H9 (cell line): ENCODE measurements at regions not wholly inside any gene's neighbourhood (a gene's known extent, or its start where the extent isn't known, plus 50 kb on each side); places are given as distances from the start of the nearest gene placed in this dataset.

Experiments used
- DNase-seq: peaks from one replicate; pipeline ENCODE4 v3.0.0-alpha.2; 2017
- H2AFZ ChIP-seq: one replicate; pipeline ENCODE4 v1.6.1; 2013; ENCODE audit warnings: mild to moderate bottlenecking, low read length, control low read depth, moderate library complexity
- H2AK5ac ChIP-seq: 2 replicates; pipeline ENCODE4 v1.6.1; 2013; ENCODE audit warnings: low read length, control low read depth, mixed read lengths; ENCODE audit not compliant: insufficient read length
- H2BK120ac ChIP-seq: one replicate; pipeline ENCODE4 v1.6.1; 2013; ENCODE audit warnings: low read depth, mild to moderate bottlenecking, low read length, control low read depth, inconsistent platforms; ENCODE audit not compliant: poor library complexity, severe bottlenecking
- H2BK12ac ChIP-seq: 2 replicates; pipeline ENCODE4 v1.6.1; 2013; ENCODE audit warnings: low read length, control low read depth, mixed read lengths, low read depth; ENCODE audit not compliant: insufficient read length
- H2BK15ac ChIP-seq: 2 replicates; pipeline ENCODE4 v1.6.1; 2013; ENCODE audit warnings: low read depth, low read length, control low read depth
- H2BK20ac ChIP-seq: one replicate; pipeline ENCODE4 v1.6.1; 2013; ENCODE audit warnings: low read depth, mild to moderate bottlenecking, low read length, control low read depth, inconsistent platforms; ENCODE audit not compliant: poor library complexity, severe bottlenecking
- H2BK5ac ChIP-seq: 2 replicates; pipeline ENCODE4 v1.6.1; 2013; ENCODE audit warnings: low read length, control low read depth, mixed read lengths; ENCODE audit not compliant: insufficient read length
- H3K14ac ChIP-seq: 2 replicates; pipeline ENCODE4 v1.6.1; 2013; ENCODE audit warnings: low read length, control low read depth; ENCODE audit not compliant: insufficient read depth
- H3K18ac ChIP-seq: 2 replicates; pipeline ENCODE4 v1.6.1; 2013; ENCODE audit warnings: low read depth, mild to moderate bottlenecking, mixed read lengths, low read length, control low read depth; ENCODE audit not compliant: insufficient read length
- H3K23ac ChIP-seq: 2 replicates; pipeline ENCODE4 v1.6.1; 2013; ENCODE audit warnings: low read length, control low read depth, mixed read lengths, low read depth; ENCODE audit not compliant: insufficient read length
- H3K23me2 ChIP-seq: 2 replicates; pipeline ENCODE4 v1.6.1; 2013; ENCODE audit warnings: low read depth, mild to moderate bottlenecking, mixed read lengths, low read length, control low read depth; ENCODE audit not compliant: insufficient read length, poor library complexity, severe bottlenecking
- H3K27ac ChIP-seq: 2 replicates; pipeline ENCODE4 v1.5.1; 2013; ENCODE audit warnings: low read length, control low read depth, mixed read lengths, low read depth; ENCODE audit not compliant: insufficient read length
- H3K27me3 ChIP-seq: 2 replicates; pipeline ENCODE4 v1.6.1; 2013; ENCODE audit warnings: low read length, control low read depth, inconsistent platforms; ENCODE audit not compliant: insufficient read depth
- H3K4ac ChIP-seq: 2 replicates; pipeline ENCODE4 v1.6.1; 2013; ENCODE audit warnings: low read depth, mild to moderate bottlenecking, control low read depth, inconsistent platforms, low read length, moderate library complexity
- H3K4me1 ChIP-seq: 2 replicates; pipeline ENCODE4 v1.6.1; 2013; ENCODE audit warnings: low read length, control low read depth, inconsistent platforms; ENCODE audit not compliant: insufficient read depth
- H3K4me2 ChIP-seq: 2 replicates; pipeline ENCODE4 v1.6.1; 2013; ENCODE audit warnings: low read length, control low read depth, mixed read lengths; ENCODE audit not compliant: insufficient read length, insufficient read depth
- H3K56ac ChIP-seq: 2 replicates; pipeline ENCODE4 v1.6.1; 2013; ENCODE audit warnings: low read depth, mild to moderate bottlenecking, mixed read lengths, low read length, control low read depth; ENCODE audit not compliant: insufficient read length
- H3K79me1 ChIP-seq: 2 replicates; pipeline ENCODE4 v1.6.1; 2013; ENCODE audit warnings: low read depth, mild to moderate bottlenecking, moderate library complexity, low read length, control low read depth, inconsistent platforms; ENCODE audit not compliant: insufficient read depth, poor library complexity, severe bottlenecking
- H3K79me2 ChIP-seq: 2 replicates; pipeline ENCODE4 v1.6.1; 2013; ENCODE audit warnings: low read length, control low read depth, inconsistent platforms; ENCODE audit not compliant: insufficient read depth
- H3K9ac ChIP-seq: 2 replicates; pipeline ENCODE4 v1.6.1; 2013; ENCODE audit warnings: low read length, control low read depth, mixed read lengths; ENCODE audit not compliant: insufficient read length; ENCODE audit errors: extremely low read depth
- H3K9me3 ChIP-seq: one replicate; pipeline ENCODE4 v1.6.1; 2013; ENCODE audit warnings: low read depth, low read length, inconsistent platforms; ENCODE audit not compliant: control insufficient read depth
- H3T11ph ChIP-seq: one replicate; pipeline ENCODE4 v1.6.1; 2013; ENCODE audit warnings: mild to moderate bottlenecking, low read length, control low read depth, inconsistent platforms
- H4K20me1 ChIP-seq: one replicate; pipeline ENCODE4 v1.6.1; 2013; ENCODE audit not compliant: control insufficient read depth, insufficient read length, insufficient read depth
- H4K5ac ChIP-seq: 2 replicates; pipeline ENCODE4 v1.6.1; 2013; ENCODE audit warnings: low read depth, mild to moderate bottlenecking, mixed read lengths, low read length, control low read depth; ENCODE audit not compliant: insufficient read length
- H4K8ac ChIP-seq: replicated peaks from 2 replicates; pipeline ENCODE4 v1.6.1; 2013; ENCODE audit warnings: low read length, control low read depth, mixed read lengths, low read depth; ENCODE audit not compliant: insufficient read length
- H4K91ac ChIP-seq: 2 replicates; pipeline ENCODE4 v1.6.1; 2013; ENCODE audit warnings: low read depth, mild to moderate bottlenecking, moderate library complexity, mixed read lengths, low read length, control low read depth; ENCODE audit not compliant: insufficient read length
- H3K27ac Mint-ChIP-seq, 3 experiments: 2 replicates in 2 of 3; 3 replicates in 1 of 3; pipeline ENCODE4 v1.8.0; 2020 to 2021; ENCODE audit warnings: mixed read lengths in 3 of 3, mild to moderate bottlenecking in 1 of 3, moderate library complexity in 1 of 3
- H3K27me3 Mint-ChIP-seq: 2 replicates; pipeline ENCODE4 v1.8.0; 2021; ENCODE audit warnings: low read depth, mild to moderate bottlenecking, moderate library complexity, mixed read lengths
- H3K36me3 Mint-ChIP-seq, 3 experiments: 2 replicates in 2 of 3; 3 replicates in 1 of 3; pipeline ENCODE4 v1.8.0; 2020 to 2021; ENCODE audit warnings: low read depth in 3 of 3, mixed read lengths in 3 of 3; ENCODE audit not compliant: insufficient read depth in 1 of 3
- H3K4me1 Mint-ChIP-seq, 2 experiments: 2 replicates each; pipeline ENCODE4 v1.8.0; 2020; ENCODE audit warnings: mixed read lengths in 2 of 2
- H3K4me3 Mint-ChIP-seq, 2 experiments: 2 replicates in 1 of 2; 3 replicates in 1 of 2; pipeline ENCODE4 v1.8.0; 2020 to 2021; ENCODE audit warnings: mild to moderate bottlenecking in 2 of 2, mixed read lengths in 2 of 2, moderate library complexity in 1 of 2
- H3K9me3 Mint-ChIP-seq, 2 experiments: 2 replicates in 1 of 2; 3 replicates in 1 of 2; pipeline ENCODE4 v1.8.0; 2020; ENCODE audit warnings: mild to moderate bottlenecking in 2 of 2, mixed read lengths in 2 of 2, moderate library complexity in 1 of 2
- WGBS: extraction: QIAGEN DNeasy Blood & Tissue Kit; methylation state at CpG from one replicate; pipeline ENCODE4 v1.1.7; 2013; ENCODE audit warnings: missing lambda C conversion rate, low lambda C conversion rate, mixed read lengths; ENCODE audit not compliant: insufficient read length; ENCODE audit errors: extremely low coverage; 5-methylcytosine and 5-hydroxymethylcytosine counted together
- TF ChIP-seq, protein P1 (sequence below): fragments of 200-600 bp; sonication (generic); conservative IDR thresholded peaks from 3 replicates; pipeline ENCODE4 v1.8.0; 2021; ENCODE audit warnings: antibody characterized with exemption, mild to moderate bottlenecking

- Histone ChIP-seq H2AK5ac (no peak overlapping the region), H4K91ac (no peak overlapping the region), H4K5ac (no peak overlapping the region), H2BK15ac (no peak overlapping the region), H3K79me2 (no peaks in the 10 kb centered on the region), H4K8ac (no peak overlapping the region), H3K56ac (no peak overlapping the region), H2AFZ (no peak overlapping the region), H3K23ac (no peak overlapping the region), H3K27me3 (no peaks in the 10 kb centered on the region), H3K9me3 (no peaks in the 10 kb centered on the region), H2BK5ac (no peak overlapping the region), H2BK12ac (no peak overlapping the region), H4K20me1 (no peaks in the 10 kb centered on the region), H3K4ac (no peak overlapping the region), H3K4me2 (no peak overlapping the region), H3K9ac (no peak overlapping the region), H3T11ph (no peak overlapping the region), H2BK120ac (no peak overlapping the region), H3K18ac (no peak overlapping the region), H3K4me1 (no peaks in the 10 kb centered on the region), H3K27ac (no peak overlapping the region), H3K23me2 (no peaks in the 10 kb centered on the region), H3K79me1 (no peaks in the 10 kb centered on the region), H3K14ac (no peak overlapping the region), H2BK20ac (no peak overlapping the region)
- TF ChIP-seq, protein P1, sequence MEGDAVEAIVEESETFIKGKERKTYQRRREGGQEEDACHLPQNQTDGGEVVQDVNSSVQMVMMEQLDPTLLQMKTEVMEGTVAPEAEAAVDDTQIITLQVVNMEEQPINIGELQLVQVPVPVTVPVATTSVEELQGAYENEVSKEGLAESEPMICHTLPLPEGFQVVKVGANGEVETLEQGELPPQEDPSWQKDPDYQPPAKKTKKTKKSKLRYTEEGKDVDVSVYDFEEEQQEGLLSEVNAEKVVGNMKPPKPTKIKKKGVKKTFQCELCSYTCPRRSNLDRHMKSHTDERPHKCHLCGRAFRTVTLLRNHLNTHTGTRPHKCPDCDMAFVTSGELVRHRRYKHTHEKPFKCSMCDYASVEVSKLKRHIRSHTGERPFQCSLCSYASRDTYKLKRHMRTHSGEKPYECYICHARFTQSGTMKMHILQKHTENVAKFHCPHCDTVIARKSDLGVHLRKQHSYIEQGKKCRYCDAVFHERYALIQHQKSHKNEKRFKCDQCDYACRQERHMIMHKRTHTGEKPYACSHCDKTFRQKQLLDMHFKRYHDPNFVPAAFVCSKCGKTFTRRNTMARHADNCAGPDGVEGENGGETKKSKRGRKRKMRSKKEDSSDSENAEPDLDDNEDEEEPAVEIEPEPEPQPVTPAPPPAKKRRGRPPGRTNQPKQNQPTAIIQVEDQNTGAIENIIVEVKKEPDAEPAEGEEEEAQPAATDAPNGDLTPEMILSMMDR: no peak
- WGBS: no CpG with 5 or more reads among the region's 14 CpGs
- H3K4me1 Mint-ChIP-seq: peaks cover 2% of the 10 kb centered on the region in 2 experiments; a peak in 2 of 4 replicates
- no peak for DNase-seq
- H3K27me3 Mint-ChIP-seq: peaks cover 5% of the 10 kb centered on the region
- no peak overlapping the region for H3K4me3 Mint-ChIP-seq
- H3K9me3 Mint-ChIP-seq: no peaks in the 10 kb centered on the region; a peak in 1 of 5 replicates
- H3K36me3 Mint-ChIP-seq: no peaks in the 10 kb centered on the region
- H3K27ac Mint-ChIP-seq: no peak overlapping the region
Measured at GRCh38 chr2:2516386-2516785, 185.3 kb upstream of the MYT1L start.
